Neural progenitor cell (in vitro differentiated cells): ENCODE measurements at regions not wholly inside any gene's neighbourhood (a gene's known extent, or its start where the extent isn't known, plus 50 kb on each side); places are given as distances from the start of the nearest gene placed in this dataset.
"Not testable (repeated sequence)": the region's sequence is repeated elsewhere in the genome, so short reads cannot be mapped to it uniquely, and the experiment has no call there.

Experiments used
- DNase-seq: peaks from one replicate; pipeline ENCODE4 v3.0.0-alpha.2; 2016; ENCODE audit warnings: low spot score
- H2AFZ ChIP-seq: fragments of 200-600 bp; sonication (generic); replicated peaks from 2 replicates; pipeline ENCODE4 v1.6.1; 2016; ENCODE audit warnings: antibody characterized with exemption
- H3F3A ChIP-seq: fragments of 200-600 bp; sonication (generic); 2 replicates; pipeline ENCODE4 v1.6.1; 2016; ENCODE audit warnings: antibody characterized with exemption, low read depth
- H3K27ac ChIP-seq: fragments of 200-600 bp; sonication (generic); 2 replicates; pipeline ENCODE4 v1.5.1; 2016; ENCODE audit warnings: mild to moderate bottlenecking
- H3K27me3 ChIP-seq: fragments of 200-600 bp; sonication (generic); 2 replicates; pipeline ENCODE4 v1.6.1; 2016; ENCODE audit warnings: mild to moderate bottlenecking, moderate library complexity
- H3K36me3 ChIP-seq: fragments of 200-600 bp; sonication (generic); 2 replicates; pipeline ENCODE4 v1.5.1; 2016
- H3K4me1 ChIP-seq: fragments of 200-600 bp; sonication (generic); 2 replicates; pipeline ENCODE4 v1.6.1; 2016; ENCODE audit warnings: mixed run types
- H3K4me2 ChIP-seq: fragments of 200-600 bp; sonication (generic); 2 replicates; pipeline ENCODE4 v1.6.1; 2016
- H3K4me3 ChIP-seq: fragments of 200-600 bp; sonication (generic); 2 replicates; pipeline ENCODE4 v1.5.1; 2016
- H3K79me2 ChIP-seq: fragments of 200-600 bp; sonication (generic); 2 replicates; pipeline ENCODE4 v1.6.1; 2016; ENCODE audit warnings: low read depth
- H3K9ac ChIP-seq: fragments of 200-600 bp; sonication (generic); 2 replicates; pipeline ENCODE4 v1.6.1; 2016
- H3K9me3 ChIP-seq: fragments of 200-600 bp; sonication (generic); 2 replicates; pipeline ENCODE4 v1.5.1; 2016; ENCODE audit warnings: low read depth
- H4K20me1 ChIP-seq: fragments of 200-600 bp; sonication (generic); 2 replicates; pipeline ENCODE4 v1.6.1; 2016; ENCODE audit warnings: low read depth
- H3K27ac Mint-ChIP-seq: 3 replicates; pipeline ENCODE4 v1.8.0; 2021; ENCODE audit warnings: mixed read lengths
- H3K27me3 Mint-ChIP-seq: 2 replicates; pipeline ENCODE4 v1.8.0; 2022; ENCODE audit warnings: low read depth, mild to moderate bottlenecking, inconsistent platforms, moderate library complexity, mixed read lengths; ENCODE audit not compliant: insufficient read depth
- H3K36me3 Mint-ChIP-seq: 3 replicates; pipeline ENCODE4 v1.8.0; 2021; ENCODE audit warnings: mixed read lengths
- H3K4me1 Mint-ChIP-seq: 3 replicates; pipeline ENCODE4 v1.8.0; 2021; ENCODE audit warnings: mixed read lengths
- H3K4me3 Mint-ChIP-seq: 3 replicates; pipeline ENCODE4 v1.8.0; 2021; ENCODE audit warnings: mild to moderate bottlenecking, moderate library complexity, mixed read lengths
- H3K9me3 Mint-ChIP-seq: 3 replicates; pipeline ENCODE4 v1.8.0; 2020; ENCODE audit warnings: mixed read lengths
- CTCF ChIP-seq: fragments of 200-600 bp; sonication (generic); IDR thresholded peaks from 2 replicates; pipeline ENCODE4 v1.5.1; 2017; ENCODE audit warnings: antibody characterized with exemption, mild to moderate bottlenecking
- EZH2 ChIP-seq: fragments of 200-600 bp; sonication (generic); IDR thresholded peaks from 2 replicates; pipeline ENCODE4 v1.6.1; 2017; ENCODE audit warnings: antibody characterized with exemption, mild to moderate bottlenecking, moderate library complexity
- EZH2phosphoT487 ChIP-seq: fragments of 200-600 bp; sonication (generic); IDR thresholded peaks from 2 replicates; pipeline ENCODE4 v1.6.1; 2017; ENCODE audit warnings: antibody characterized with exemption

DNA sequence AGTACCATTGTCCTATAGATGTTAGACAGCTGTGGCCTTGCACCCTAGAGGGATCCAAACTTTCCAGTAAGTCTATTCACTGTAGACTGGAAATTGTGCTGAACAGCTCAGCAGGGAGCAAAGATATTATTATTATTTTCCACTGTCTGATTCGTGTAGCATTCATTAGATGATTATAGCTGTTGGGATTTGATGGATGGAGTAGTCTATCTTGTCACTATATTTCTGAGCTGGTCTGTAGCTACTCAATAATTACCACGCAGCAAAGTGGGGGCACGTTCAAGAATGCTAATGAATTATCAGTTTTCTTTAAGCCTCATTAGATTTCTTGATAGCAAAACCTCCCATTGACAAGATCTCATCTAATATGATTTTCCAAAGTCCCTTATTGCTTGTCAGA, 113.2 kb downstream of the RTP4 start:
- H3K27me3 ChIP-seq, result no peaks in the 10 kb centered on the region
- Mint-ChIP-seq H3K27me3 (peaks cover 2% of the 10 kb centered on the region), H3K27ac (no peak overlapping the region), H3K4me1 (no peaks in the 10 kb centered on the region), H3K9me3 (peaks cover 9% of the 10 kb centered on the region), H3K36me3 (peaks cover under 1% of the 10 kb centered on the region), H3K4me3 (no peak overlapping the region)
- H3K4me1 ChIP-seq, result peaks cover 3% of the 10 kb centered on the region
- no peak overlapping the region for H3K4me3 ChIP-seq
- H2AFZ ChIP-seq, result no peak overlapping the region
- H3K9me3 ChIP-seq, result no peaks in the 10 kb centered on the region
- no peaks in the 10 kb centered on the region for H4K20me1 ChIP-seq
- no peak overlapping the region for H3K27ac ChIP-seq
- H3K9ac ChIP-seq, result no peak overlapping the region
- no peak overlapping the region for H3K4me2 ChIP-seq
- DNase-seq, result no peak
- TF ChIP-seq EZH2, result no peak
- TF ChIP-seq CTCF, result no peak
- no peak for TF ChIP-seq EZH2phosphoT487
- no peaks in the 10 kb centered on the region for H3K36me3 ChIP-seq
- no peaks in the 10 kb centered on the region for H3F3A ChIP-seq
- no peaks in the 10 kb centered on the region for H3K79me2 ChIP-seq

GRCh38 chr3:187475613-187476012, 107.4 kb downstream of the RTP4 start:
- H3K27me3 Mint-ChIP-seq, H3K4me3 ChIP-seq, H3K27ac Mint-ChIP-seq, H3K79me2 ChIP-seq, H3K4me1 Mint-ChIP-seq, H3K36me3 Mint-ChIP-seq, H3K4me1 ChIP-seq, H3K27me3 ChIP-seq, H3K4me2 ChIP-seq, H3K4me3 Mint-ChIP-seq, H3K27ac ChIP-seq, H3F3A ChIP-seq, H4K20me1 ChIP-seq, DNase-seq, H2AFZ ChIP-seq, H3K9ac ChIP-seq: not testable (repeated sequence)
- Histone ChIP-seq H3K9me3 (peaks cover 32% of the 10 kb centered on the region), H3K36me3 (peaks cover 12% of the 10 kb centered on the region)
- peaks cover 38% of the 10 kb centered on the region for H3K9me3 Mint-ChIP-seq

DNA sequence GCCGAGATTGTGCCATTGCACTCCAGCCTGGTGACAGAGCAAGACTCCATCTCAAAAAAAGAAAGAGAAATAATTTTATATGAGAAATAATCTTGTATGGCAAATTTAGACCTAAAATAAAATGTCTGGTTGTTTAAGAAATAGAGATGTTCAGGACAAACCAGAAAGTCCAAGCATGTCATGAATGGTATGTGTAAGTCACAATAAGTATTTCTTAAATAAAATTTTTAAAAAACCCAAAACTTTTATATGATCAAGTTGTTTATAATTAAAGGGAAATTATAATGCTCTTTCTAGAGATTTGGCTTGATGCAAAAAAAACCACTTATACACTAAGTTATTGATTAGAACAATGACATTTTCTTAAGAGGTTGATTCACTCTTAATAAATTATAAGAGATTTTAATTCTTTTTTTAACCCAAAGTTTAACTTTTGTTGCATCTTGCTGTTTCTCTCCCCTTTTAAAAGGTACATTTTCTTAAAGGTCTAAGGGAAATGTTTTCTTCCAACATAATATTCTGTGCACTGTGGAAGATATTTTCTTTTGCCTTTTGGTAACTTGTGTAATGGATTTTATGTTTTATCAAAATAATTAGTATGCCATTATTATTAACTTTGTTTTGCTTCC, 105.7 kb downstream of the RTP4 start:
- Mint-ChIP-seq H3K9me3 (peaks cover 47% of the 10 kb centered on the region), H3K4me1 (no peaks in the 10 kb centered on the region), H3K4me3 (no peak overlapping the region), H3K36me3 (peaks cover 1% of the 10 kb centered on the region), H3K27ac (no peak overlapping the region), H3K27me3 (peaks cover 8% of the 10 kb centered on the region)
- Histone ChIP-seq H3K79me2 (no peaks in the 10 kb centered on the region), H2AFZ (no peak overlapping the region), H3K4me2 (no peak overlapping the region), H3K4me3 (no peak overlapping the region), H3K9me3 (peaks cover 32% of the 10 kb centered on the region), H3F3A (no peaks in the 10 kb centered on the region), H3K27me3 (no peaks in the 10 kb centered on the region), H3K4me1 (no peaks in the 10 kb centered on the region), H3K36me3 (peaks cover 12% of the 10 kb centered on the region), H3K9ac (no peak overlapping the region), H3K27ac (no peak overlapping the region), H4K20me1 (no peaks in the 10 kb centered on the region)
- DNase-seq, result peak; percentile 7
- TF ChIP-seq CTCF (no peak), EZH2 (no peak), EZH2phosphoT487 (no peak)

DNA sequence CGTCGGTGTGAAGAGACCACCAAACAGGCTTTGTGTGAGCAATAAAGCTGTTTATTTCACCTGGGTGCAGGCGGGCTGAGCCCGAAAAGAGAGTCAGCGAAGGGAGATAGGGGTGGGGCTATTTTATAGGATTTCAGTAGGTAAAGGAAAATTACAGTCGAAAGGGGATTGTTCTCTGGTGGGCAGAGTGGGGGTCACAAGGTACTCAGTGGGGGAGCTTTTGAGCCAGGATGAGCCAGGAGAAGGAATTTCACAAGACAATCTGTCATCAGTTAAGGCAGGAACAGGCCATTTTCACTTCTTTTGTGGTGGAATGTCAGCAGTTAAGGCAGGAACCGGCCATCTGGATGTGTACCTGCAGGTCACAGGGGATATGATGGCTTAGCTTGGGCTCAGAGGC, 98.1 kb downstream of the RTP4 start:
- not testable (repeated sequence) for H3K4me3 Mint-ChIP-seq, H2AFZ ChIP-seq, H3K36me3 Mint-ChIP-seq

More for the DNA sequence above, 98.1 kb downstream of the RTP4 start:
- not testable (repeated sequence) for H3K4me1 Mint-ChIP-seq, H3K9ac ChIP-seq, H3K36me3 ChIP-seq, H3F3A ChIP-seq, H3K27ac Mint-ChIP-seq, H3K27me3 ChIP-seq, H3K79me2 ChIP-seq, H4K20me1 ChIP-seq, H3K27ac ChIP-seq, DNase-seq, H3K4me3 ChIP-seq, H3K9me3 ChIP-seq
- Mint-ChIP-seq H3K9me3 (peaks cover 14% of the 10 kb centered on the region), H3K27me3 (peaks cover 10% of the 10 kb centered on the region)
- Histone ChIP-seq H3K4me1 (peaks cover 11% of the 10 kb centered on the region), H3K4me2 (peak overlapping the region; percentile 31)
